EH (cell line): ENCODE measurements at regions not wholly inside any gene's neighbourhood (a gene's known extent, or its start where the extent isn't known, plus 50 kb on each side); places are given as distances from the start of the nearest gene placed in this dataset.
"Not testable (repeated sequence)": the region's sequence is repeated elsewhere in the genome, so short reads cannot be mapped to it uniquely, and the experiment has no call there.

Experiments used
- DNase-seq: peaks from one replicate; pipeline ENCODE4 v3.0.0-alpha.2; 2015; ENCODE audit warnings: low read depth

DNA sequence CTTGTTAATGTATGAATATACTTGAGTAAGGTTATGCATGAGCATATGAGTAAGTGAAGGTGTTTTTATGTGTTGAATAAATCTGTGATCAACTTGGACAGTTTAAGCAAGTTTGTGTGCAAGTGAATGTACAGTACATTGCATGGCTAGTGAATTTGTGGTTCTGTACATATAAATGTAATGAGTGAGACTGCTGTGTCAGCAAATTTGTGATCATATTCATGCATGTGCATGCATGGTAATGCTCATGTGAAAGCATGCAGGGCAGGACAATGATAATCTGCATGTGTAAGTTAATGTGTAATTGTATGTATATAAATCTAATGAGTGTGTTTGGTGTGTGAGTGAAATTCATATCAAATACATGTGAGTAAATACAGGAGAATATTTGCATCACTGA is 188.5 kb downstream of the PWWP3B start:
- no peak for DNase-seq

DNA sequence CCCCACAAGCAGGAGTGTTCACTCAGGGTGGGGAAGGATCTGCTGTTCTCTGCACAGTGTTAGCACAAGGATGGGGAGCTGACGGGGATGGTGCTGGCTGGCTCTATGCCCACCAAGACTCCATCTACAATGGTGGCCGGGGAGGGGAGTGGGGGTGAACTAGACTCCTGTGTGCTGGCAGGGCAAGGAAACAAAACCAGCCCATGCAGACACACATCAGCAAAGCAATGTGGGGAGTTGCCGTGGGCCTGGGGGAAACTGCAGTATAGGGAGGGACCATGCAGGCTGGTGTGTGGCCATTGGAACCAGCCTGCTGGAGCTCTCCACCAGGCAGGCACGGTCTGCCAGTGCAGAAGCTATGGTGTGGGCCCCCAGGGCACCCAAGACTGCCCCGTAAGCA is 195.1 kb downstream of the PWWP3B start:
- no peak for DNase-seq

DNA sequence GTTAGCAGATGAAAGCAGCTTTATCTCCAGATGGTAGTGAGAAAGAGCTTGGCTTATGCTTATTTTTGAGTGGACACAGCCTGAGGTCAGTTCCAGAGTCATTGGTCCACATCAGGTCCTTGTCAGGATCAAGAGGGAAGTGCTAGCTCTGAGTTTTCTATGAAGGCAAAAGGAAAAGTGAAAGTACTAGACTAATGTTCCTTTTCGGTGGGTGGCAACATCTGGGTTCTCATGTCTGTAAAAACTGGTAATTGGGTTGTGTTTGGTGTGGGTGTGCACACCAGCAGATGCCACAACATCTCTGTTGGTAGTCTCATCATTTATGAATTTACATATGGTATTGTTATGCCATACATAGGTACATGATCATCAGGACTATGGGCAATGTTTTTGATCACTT is 210.5 kb downstream of the PWWP3B start:
- DNase-seq: no peak

DNA sequence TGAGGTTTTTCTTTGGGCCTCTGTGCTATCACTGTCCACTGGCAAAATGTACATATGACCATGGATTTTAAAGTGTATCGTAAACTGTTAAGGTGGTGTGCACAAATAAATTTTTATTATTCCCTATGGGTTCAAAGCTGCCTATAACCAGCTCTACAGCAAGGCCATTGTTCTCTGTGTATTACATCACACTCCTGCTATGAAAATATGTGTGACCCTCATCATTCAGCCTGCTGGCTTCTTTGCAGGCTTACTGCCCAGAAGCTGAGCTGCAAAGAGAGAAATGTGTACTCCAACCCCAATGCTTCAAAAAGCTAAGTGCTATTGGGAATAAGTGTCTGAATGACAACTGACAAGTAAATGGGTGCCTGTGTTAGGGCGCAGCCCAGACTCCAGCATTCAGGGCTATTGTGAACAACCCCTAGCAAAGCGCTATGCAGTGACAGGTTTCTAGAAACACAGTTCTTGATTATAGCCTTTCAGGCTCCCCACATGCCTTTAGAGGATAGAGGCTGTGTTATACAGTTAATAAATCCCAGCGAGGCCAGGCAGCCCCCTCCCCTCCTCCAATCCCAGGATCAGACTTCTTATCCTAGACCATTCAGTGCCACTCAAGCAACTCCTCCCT is 220.4 kb upstream of the RADX start:
- no peak for DNase-seq

DNA sequence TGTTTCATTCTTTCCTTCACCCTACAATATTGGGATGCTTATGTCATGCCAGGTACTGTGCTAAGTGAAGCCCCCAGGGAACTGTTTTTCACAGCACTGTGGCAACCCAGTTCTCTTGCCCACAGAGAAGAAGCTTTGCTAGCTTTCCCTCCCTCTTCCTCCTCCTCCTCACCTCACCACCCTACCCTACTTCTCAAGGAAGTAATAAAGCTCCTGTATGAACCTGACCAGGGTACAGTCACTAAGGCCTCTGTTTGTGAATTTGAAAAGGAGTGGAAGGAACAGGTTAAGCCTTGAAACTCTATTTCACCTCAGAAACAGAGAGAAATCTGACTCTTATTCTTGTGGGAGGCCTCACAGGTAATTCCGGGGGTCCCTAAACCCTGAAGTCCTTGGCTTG is 219.4 kb upstream of the RADX start:
- DNase-seq: no peak

DNA sequence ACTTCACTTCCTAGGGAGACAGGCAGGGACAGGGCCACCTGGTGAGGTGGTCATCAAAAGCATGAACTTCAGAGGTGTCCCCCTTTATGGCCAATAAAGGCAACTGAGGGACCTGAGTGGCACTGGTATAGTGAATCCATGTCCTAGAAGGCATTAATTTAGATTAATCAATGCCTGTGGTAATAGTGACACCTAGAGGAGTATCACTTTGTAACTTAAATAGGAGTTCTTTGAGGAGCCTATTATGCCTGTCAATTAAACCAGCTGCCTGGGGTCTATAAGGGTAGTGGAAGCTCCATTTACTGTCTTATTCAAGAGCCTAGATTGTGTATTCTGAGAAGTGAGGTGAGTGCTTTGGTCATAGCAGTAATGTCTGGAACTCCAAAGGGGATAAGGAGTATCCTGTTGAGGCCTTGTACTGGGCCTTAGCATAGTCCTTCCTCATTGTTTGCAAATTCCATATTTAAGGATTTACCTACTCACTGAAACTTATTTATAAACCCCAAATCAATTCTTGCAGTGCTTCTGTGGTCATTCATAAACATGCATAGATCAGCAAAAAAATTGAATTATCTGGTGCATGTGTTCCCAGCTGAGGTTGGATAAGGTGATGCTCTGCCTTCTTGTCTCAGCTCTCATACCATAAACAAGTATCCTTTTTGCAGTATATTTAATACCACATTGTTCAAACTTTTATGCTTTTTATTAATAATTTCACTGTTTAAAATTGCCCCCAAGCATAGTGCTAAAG is 213.8 kb upstream of the RADX start:
- DNase-seq: no peak

DNA sequence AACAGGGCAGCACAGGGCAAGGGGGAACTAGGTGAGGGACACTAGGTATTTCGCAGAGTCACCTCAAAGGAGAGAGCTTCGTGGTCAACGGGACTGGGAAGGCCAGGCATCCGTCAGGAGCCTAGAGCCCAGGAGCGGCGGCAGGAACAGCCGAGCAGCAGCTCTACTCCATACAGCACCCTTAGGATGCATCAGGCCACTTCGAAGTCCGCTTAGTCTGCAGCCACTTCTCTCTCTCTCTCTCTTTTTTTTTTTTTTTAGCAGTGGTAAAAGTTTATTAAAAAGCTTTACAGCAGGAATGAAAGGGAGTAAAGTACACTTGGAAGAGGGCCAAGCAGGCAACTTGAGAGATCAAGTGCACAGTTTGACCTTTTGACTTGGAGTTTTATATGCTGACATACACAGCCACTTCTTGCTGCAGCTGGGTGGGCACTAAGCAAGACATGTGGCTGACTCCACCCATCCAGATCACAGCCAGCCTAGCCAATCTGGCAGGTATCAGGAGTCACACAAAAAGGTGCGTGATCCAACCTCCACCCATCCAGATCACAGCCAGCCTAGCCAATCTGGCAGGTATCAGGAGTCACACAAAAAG is 209.7 kb upstream of the RADX start:
- no peak for DNase-seq

DNA sequence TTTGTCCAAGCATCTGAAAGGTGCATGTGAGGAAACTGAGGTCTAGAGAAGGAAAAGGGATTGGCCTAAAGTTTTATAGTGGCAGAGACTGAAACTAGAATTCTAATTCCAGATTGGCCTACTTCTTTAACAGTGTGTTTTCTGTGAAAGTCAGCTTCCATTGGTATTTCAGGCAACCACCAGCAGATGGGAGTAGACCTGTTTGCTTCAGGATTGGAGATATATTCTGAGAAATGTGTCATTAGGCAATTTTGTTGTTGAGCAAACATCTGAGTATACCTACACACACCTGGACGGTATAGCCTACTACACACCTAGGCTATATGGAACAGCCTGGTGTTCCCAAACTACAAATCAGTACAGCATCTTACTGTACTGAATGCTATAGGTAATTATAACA is 207.3 kb upstream of the RADX start:
- DNase-seq: no peak

DNA sequence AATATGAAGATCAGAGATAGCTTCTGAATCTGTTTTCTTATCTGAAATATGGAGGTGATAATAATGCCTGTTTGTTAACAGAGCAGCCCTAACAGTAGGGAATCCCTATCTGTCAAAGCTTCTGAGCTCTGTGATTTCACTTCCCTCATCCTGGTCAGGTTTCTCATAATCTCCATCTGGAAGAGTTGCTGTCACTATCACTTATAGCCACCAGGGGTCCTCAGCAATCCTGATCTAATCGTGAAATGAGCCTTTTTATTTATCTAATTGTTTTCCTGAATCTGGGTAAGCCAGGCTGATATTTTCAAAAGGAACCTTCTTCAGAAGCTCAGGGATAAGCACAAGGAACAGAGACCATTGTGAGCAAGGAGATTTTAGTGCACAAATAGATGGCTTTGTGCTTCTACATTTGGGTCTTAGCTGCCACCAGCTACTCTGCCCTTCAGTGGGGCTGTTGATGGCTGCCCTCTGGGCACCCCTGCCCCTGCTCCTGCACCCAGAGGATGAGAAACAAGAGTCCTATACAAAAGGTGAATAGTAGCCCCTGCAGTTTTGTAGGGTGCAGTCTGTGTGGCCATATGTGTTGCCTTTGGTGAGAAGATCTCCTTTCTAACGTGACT is 196.4 kb upstream of the RADX start:
- peak; percentile 7 for DNase-seq

DNA sequence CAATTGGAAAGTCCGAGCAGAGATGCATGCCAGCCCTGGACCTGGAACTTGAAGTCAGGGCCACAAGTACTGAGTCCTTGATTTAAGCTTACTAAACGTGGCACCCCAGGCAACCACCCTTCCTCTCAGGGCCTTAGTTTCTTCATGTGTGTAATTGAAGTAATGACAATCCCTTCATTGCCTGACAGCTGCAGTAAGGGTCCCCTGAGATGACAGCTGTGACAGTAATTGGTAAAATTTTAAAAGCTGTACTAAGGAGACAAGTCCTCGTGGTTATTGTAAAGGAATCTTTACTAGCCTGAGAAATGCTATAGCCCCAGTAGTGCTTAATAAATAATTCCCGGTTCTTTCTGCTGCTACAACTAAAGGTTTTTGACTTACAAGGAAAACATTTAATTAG is 175.1 kb upstream of the RADX start:
- DNase-seq: no peak

DNA sequence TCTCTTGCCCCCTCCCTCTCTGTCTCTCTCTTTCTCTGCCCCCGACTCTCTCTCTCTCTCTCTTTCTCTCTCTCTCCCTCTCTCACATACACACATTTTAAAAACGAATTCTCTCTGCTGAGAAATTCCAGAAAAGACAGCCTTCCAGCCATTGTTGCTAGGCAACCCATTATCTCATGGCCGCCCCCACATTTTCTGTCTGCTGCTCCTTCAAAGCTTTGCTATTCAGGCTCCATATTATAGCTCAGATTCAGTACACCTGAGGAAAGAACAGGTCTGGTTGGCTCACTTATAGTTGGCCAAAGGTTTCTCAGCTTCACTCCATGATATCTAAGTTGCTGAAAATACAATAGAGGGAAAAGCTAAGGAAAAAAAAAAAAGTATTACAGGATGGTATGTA is 174.4 kb upstream of the RADX start:
- DNase-seq: no peak

DNA sequence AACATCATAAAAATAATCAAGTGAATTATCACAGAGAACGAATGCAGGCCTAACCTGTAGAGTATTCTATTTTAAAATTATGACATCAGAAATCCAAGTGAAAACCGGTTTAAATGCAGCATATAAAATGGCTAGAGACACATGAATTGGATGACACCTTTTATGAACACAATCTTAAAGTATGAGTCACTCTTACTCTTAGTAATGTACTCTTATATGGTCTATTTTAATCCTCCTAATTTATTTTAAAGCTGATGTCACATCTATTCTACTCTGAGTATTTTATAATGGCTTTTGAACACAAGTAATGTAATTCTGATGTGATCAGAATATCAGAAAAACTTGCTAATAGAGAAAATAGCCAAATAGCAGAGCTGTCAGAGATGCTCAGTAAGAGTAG is 161.4 kb upstream of the RADX start:
- no peak for DNase-seq

DNA sequence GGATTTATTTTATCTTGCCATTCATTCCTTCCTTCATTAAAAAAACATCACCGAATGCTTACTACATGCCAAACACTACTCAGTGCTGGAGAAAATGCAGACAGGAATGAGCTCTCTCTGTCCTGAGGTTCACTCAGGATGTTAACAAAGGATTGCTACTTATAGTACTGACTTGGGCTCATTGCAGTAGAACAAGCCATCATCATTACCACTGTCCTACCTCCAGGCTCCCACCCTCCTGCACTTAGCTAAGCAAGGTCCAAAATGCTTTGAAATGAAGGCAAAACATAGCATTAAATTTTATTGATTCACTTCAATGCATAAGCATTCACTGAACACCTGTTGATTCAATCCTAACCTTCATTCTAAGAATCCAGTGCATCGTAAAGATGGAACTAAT is 159.8 kb upstream of the RADX start:
- DNase-seq: no peak

DNA sequence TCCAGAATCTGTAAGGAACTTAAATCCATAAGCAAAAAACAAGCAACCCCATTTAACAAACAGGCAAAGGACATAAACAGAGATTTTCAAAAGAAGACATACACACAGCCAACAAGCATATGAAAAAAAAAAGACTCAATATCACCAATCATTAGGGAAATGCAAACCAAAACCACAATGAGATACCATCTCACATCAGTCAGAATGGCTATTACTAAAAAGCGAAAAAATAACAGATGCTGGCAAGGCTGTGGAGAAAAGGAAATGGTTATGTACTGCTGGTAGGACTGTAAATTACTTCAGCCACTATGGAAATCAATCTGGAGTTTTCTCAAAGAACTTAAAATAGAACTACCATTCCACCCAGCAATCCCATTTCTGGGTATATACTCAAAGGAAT is 156.8 kb upstream of the RADX start:
- no peak for DNase-seq

DNA sequence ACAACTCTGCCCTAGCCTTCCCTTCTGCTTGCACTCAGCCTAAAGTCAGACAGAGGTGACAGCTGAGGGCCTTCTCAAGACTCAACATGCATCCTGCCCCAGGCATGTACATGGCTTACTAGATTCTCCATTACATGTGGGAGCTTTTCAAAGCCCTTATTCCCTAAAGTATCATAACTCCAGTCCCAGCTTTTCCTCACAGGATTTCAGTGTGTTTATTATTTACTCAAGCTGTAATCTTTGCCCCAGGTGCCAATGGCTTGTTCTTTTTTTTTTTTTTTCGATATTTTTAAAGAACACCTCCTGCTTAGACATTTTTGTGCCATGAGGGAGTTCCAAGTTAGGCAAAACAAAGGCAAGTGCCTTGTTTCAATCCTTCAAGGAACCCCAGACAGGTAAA is 154.0 kb upstream of the RADX start:
- no peak for DNase-seq

DNA sequence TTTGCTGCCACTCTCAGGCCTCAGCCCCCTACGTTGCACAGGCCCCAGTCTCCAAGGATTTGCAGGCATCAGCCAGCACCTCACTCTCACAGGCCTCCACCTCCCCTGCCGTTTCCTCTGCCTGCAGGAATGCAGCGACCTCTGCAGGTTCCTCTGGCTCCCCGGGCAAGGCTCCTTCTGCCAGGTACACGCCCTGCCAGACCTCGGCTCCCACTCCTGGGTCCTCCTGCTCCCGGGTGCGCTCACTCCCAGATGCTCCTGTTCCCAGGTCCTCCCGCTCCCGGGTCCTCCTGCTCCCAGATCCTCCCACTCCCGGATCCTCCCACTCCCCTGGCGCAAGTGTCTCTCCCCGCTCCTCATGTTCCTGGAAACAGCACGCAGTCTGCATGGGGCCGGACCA is 144.4 kb upstream of the RADX start:
- DNase-seq: no peak

DNA sequence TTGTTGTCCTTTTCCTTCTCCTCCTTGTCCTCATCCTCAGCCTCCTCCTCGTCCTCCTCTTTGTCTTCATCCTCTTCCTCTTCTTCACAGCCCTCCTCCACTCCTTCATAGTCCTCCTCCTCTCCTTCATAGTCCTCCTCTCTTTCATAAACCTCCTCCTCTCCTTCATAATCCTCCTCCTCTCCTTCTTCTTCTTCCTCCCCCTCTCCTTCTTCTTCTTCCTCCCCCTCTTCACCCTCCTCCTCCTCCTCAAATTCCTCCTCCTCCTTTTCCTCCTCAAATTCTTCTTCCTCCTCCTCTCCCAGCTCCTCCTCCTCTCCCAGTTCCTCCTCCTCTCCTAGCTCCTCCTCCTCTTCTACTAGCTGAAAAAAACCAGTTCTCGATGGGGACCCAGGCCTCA is 143.8 kb upstream of the RADX start:
- DNase-seq: no peak

DNA sequence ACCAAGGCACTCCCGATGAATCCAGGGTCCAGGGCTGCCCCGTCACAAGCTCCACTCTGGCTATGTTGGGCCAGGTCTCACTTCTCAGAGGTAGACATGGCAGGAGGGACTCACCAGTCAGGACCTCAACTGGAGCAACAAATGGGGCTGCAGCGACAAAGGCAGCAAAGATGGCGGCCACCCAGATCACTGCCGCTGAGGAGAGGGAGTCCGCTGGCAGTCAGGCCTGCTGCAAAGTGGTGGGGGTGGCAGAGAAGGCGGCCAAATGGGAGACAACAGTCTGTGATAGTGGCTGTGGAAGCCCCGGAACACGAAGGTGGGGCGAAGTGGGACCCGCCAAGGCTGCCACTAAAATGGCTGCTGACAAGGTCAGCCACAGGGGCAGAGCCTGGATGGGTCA is 143.3 kb upstream of the RADX start:
- no peak for DNase-seq

DNA sequence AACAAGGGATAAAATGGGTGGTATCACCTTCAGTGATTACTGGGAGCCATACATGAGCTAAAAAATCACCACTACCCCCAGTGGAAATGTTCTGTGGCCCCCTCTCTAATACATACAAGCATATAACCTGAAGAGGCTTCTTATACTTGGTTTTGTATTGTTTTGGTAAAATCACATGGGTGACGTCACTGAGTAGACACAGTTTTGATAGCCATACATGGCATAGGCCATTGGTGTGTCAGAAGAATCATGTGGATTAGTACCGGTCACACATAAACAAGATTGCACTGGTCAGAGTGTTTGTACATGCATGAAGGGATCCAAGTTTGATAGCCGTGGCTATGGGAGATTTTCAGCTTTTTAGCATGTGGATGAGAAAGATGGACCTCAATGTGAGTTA is 131.9 kb upstream of the RADX start:
- DNase-seq: no peak

DNA sequence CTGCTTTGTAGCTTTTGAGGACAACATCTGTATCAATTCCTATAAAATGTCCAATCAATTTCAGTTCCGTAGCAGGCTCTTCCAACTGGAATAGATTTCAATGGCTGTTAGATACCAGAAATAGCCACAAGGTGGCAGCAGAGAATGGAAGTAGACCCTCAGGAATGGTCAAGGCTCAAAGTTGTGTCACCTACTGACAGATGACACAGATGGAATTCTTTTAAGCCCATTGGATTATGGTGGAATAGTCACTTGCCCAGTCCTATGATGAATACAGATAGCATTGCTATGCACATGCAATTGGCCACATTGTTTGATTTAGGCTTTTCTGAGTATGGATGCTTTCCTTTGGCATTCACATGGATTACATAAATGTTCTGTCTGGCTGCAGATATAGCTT is 130.4 kb upstream of the RADX start:
- peak; percentile 42 for DNase-seq

DNA sequence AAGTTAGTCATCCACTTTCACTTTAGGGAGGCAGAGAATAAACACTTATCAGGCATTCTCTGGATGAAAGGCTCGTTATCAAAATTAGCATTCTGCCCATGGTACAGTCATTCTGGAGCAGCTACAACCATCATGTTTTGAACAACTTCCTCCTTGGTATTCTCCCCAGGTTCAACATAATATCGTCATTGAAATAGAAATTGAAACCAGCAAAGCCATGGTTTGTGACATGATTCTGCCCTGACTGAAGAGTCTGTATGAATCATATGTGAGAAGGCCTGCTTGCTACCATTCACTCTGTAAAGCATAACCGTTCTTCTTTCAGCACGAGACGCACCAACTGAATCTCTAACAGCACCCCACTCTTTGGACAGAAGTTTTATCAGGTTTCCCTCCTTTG is 127.5 kb upstream of the RADX start:
- DNase-seq: no peak

DNA sequence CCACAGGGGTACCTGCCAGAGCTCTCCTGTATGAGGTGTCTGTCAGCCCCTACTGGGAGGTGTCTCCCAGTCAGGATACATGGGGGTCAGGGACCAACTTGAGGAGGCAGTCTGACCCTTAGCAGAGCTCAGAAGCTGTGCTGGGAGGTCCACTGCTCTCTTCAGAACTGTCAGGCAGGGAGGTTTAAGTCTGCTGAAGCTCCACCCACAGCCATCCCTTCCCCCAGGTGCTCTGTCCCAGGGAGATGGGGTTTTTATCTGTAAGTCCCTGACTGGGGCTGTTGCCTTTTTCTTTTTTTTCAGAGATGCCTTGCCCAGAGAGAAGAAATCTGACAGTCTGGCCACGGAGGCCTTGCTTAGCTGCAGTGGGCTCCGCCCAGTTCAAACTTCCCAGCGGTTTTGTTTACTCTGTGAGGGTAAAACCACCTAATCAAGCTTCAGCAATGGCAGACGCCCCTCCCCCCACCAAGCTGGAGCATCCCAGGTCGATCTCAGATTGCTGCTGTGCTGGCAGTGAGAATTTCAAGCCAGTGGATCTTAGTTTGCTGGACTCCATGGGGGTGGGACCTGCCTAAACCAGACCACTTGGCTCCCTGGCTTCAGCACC is 118.5 kb upstream of the RADX start:
- DNase-seq: not testable (repeated sequence)

DNA sequence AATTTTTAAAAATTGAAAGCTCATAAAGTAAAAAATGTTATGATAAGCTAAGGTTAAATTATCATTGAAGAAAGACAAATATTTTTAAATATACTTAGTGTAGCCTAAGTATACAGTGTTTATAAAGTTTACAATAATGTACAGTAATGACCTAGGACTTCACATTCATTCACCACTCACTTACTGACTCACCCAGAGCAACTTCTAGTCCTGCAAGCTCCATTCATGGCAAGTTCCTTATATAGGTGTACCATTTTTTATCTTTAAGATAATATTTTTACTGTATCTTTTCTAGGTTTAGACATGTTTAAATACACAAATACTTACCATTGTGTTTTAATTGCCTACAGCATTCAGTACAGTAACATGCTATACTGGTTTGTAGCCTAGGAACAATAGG is 112.3 kb upstream of the RADX start:
- no peak for DNase-seq
